Ishikawa (cell line): ENCODE measurements at regions not wholly inside any gene's neighbourhood (a gene's known extent, or its start where the extent isn't known, plus 50 kb on each side); places are given as distances from the start of the nearest gene placed in this dataset.

Source experiments
- CEBPB ChIP-seq: IDR thresholded peaks from 2 replicates; pipeline ENCODE4 v1.6.1; 2012
- CREB1 ChIP-seq: IDR thresholded peaks from 2 replicates; pipeline ENCODE4 v1.6.1; 2012; ENCODE audit warnings: low read depth
- EGR1 ChIP-seq: IDR thresholded peaks from 2 replicates; pipeline ENCODE4 v1.6.1; 2012
- EP300 ChIP-seq: IDR thresholded peaks from 2 replicates; pipeline ENCODE4 v1.6.1; 2012; ENCODE audit warnings: borderline replicate concordance
- FOXM1 ChIP-seq: IDR thresholded peaks from 2 replicates; pipeline ENCODE4 v1.6.1; 2012; ENCODE audit warnings: low read depth, borderline replicate concordance
- NFIC ChIP-seq: IDR thresholded peaks from 2 replicates; pipeline ENCODE4 v1.6.1; 2012
- RAD21 ChIP-seq: IDR thresholded peaks from 2 replicates; pipeline ENCODE4 v1.6.1; 2012; ENCODE audit warnings: low read depth
- TAF1 ChIP-seq: IDR thresholded peaks from 2 replicates; pipeline ENCODE4 v1.6.1; 2012; ENCODE audit warnings: low read depth, mild to moderate bottlenecking
- TCF12 ChIP-seq: IDR thresholded peaks from 2 replicates; pipeline ENCODE4 v1.6.1; 2012; ENCODE audit warnings: low read depth
- TEAD4 ChIP-seq: IDR thresholded peaks from 2 replicates; pipeline ENCODE4 v1.6.1; 2012
- YY1 ChIP-seq: IDR thresholded peaks from 2 replicates; pipeline ENCODE4 v1.6.1; 2012; ENCODE audit warnings: low read depth
- ZBTB7A ChIP-seq: IDR thresholded peaks from 2 replicates; pipeline ENCODE4 v1.6.1; 2012; ENCODE audit warnings: low read depth
- TF ChIP-seq, protein P1 (sequence below): IDR thresholded peaks from 2 replicates; pipeline ENCODE4 v1.6.1; 2012
- TF ChIP-seq, protein P2 (sequence below): IDR thresholded peaks from 2 replicates; pipeline ENCODE4 v1.6.1; 2012
- TF ChIP-seq, protein P3 (sequence below): IDR thresholded peaks from 2 replicates; pipeline ENCODE4 v1.6.1; 2012; ENCODE audit warnings: low read depth, mild to moderate bottlenecking

DNA sequence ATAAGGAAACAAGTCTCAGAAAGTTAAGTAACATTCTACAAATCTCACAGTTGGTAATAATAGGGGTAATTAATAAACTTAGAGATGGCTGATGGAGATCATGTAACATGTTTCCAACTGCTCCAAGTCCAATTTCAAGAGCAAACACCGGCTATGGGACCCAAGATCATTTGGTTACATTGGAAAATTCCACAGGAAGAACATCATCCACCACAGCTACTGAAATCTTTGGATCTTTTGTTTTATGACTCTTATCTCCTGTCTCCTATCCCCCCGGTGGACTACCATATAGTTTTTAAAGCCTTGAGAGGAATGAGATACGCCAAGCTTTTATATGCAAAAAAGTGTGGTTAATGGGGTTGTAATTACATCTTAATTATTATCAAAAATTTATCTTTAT lies 216.1 kb downstream of the WNT5A start:
- no peak for TF ChIP-seq EGR1
- TF ChIP-seq, protein P1, sequence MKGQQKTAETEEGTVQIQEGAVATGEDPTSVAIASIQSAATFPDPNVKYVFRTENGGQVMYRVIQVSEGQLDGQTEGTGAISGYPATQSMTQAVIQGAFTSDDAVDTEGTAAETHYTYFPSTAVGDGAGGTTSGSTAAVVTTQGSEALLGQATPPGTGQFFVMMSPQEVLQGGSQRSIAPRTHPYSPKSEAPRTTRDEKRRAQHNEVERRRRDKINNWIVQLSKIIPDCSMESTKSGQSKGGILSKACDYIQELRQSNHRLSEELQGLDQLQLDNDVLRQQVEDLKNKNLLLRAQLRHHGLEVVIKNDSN = no peak

DNA sequence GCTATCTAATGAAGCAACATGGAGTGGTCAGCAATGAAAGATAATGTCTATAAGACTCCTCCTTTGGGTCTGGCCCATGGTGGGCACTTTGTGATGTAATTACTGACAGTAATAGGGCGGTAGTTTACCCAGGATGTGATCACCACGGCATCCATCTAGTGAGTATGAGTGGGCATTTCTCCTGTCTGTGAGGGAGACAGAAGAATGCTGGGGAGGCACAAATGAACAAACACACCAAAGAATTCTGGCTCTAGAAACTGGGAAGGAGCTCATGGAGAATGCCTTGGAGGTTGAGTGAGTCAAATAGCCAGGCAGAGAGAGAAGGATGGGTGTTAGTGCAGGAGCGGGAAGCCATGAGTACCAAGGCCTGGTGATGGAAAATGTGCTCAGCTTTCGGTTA lies 217.5 kb downstream of the WNT5A start:
- TF ChIP-seq, protein P2, sequence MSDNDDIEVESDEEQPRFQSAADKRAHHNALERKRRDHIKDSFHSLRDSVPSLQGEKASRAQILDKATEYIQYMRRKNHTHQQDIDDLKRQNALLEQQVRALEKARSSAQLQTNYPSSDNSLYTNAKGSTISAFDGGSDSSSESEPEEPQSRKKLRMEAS = no peak
- TF ChIP-seq, protein P3, sequence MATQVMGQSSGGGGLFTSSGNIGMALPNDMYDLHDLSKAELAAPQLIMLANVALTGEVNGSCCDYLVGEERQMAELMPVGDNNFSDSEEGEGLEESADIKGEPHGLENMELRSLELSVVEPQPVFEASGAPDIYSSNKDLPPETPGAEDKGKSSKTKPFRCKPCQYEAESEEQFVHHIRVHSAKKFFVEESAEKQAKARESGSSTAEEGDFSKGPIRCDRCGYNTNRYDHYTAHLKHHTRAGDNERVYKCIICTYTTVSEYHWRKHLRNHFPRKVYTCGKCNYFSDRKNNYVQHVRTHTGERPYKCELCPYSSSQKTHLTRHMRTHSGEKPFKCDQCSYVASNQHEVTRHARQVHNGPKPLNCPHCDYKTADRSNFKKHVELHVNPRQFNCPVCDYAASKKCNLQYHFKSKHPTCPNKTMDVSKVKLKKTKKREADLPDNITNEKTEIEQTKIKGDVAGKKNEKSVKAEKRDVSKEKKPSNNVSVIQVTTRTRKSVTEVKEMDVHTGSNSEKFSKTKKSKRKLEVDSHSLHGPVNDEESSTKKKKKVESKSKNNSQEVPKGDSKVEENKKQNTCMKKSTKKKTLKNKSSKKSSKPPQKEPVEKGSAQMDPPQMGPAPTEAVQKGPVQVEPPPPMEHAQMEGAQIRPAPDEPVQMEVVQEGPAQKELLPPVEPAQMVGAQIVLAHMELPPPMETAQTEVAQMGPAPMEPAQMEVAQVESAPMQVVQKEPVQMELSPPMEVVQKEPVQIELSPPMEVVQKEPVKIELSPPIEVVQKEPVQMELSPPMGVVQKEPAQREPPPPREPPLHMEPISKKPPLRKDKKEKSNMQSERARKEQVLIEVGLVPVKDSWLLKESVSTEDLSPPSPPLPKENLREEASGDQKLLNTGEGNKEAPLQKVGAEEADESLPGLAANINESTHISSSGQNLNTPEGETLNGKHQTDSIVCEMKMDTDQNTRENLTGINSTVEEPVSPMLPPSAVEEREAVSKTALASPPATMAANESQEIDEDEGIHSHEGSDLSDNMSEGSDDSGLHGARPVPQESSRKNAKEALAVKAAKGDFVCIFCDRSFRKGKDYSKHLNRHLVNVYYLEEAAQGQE = no peak
- TF ChIP-seq TAF1 (no peak), TEAD4 (no peak), YY1 (no peak), EP300 (no peak), ZBTB7A (no peak), RAD21 (no peak), CREB1 (no peak), EGR1 (no peak), NFIC (no peak), FOXM1 (no peak), TCF12 (no peak), CEBPB (no peak)
- TF ChIP-seq, protein P1 = no peak

DNA sequence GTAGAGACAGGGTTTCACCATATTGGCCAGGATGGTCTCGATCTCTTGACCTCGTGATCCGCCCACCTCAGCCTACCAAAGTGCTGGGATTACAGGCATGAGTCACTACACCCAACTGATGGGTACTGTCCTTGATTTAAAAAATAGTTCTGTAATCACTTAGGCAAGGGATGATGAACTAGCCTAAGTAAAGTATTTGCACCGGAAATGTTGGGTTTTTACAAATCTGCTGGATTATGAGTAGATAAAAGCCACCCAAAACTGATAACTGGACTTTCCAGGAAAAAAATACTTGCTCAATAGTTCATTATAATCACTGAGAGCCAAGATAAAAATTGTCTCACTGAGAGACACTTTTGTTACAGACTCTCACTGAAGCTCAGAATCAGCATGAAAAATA lies 218.0 kb downstream of the WNT5A start:
- no peak for TF ChIP-seq ZBTB7A
- TF ChIP-seq TAF1 = no peak
- no peak for TF ChIP-seq TCF12
- no peak for TF ChIP-seq EGR1
- TF ChIP-seq, protein P1 = no peak
- no peak for TF ChIP-seq RAD21
- TF ChIP-seq YY1 = no peak
- TF ChIP-seq, protein P2 = no peak
- TF ChIP-seq FOXM1 = no peak
- TF ChIP-seq NFIC = no peak
- no peak for TF ChIP-seq CEBPB
- no peak for TF ChIP-seq CREB1

DNA sequence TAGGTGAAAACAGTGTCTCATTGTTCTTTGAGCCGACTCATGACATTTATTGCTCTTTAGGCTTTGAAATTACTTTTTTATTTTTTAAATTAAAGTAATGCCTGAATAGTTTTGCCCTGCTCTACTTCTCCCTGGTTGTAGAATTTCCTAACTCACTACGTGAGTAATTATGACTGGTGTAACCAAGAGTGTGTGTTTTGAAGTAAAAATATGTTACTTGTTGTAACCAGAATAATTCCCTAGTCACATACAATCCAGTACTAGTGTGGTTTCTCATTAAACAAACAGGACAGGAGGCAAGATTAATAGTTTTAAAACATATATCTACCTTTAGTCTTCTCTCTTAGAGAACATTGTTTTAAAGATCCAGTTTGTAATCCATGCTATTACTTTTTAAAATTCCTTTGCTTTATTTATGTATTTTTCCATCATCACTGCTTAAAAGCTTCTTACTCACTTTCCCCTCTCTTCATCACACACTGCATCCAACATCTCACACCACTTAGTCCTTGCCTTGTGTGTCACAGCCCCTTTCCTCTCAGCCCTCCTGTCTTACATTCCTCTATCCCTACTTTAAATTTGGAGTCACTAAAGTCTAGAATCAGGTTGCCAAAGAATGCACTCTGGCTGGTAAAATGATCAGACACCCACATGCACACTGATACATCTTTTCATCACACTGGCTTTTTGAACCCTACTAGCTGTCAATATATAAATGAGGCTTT lies 219.7 kb downstream of the WNT5A start:
- TF ChIP-seq TCF12 (no peak), EP300 (no peak), FOXM1 (no peak), ZBTB7A (no peak), RAD21 (no peak), TAF1 (no peak)
- TF ChIP-seq, protein P2 = no peak
- TF ChIP-seq, protein P3 = no peak

DNA sequence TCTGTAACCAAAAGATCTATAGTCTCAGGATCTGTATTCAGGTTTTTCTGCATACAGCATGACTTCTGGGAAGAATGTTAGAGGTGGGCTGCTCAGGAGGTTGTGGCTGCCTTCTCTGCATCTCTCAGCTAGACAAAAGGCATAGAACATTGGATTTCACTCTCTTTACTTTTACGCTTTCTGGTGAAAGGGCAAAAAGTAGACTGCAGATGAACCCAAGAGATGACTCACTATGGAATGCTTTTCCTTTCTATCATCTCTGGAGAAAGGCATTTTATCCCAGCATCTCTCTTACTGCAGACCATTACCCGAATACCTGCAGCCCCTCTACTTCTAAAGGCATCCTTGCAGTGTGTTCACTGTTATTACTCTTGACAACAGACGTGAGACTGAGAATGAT lies 222.2 kb downstream of the WNT5A start:
- no peak for TF ChIP-seq ZBTB7A
- TF ChIP-seq EP300 = no peak
- TF ChIP-seq FOXM1 = no peak
- TF ChIP-seq CEBPB = no peak
- TF ChIP-seq, protein P1 = no peak
- TF ChIP-seq EGR1 = no peak
- TF ChIP-seq YY1 = no peak
- TF ChIP-seq, protein P3 = no peak
- TF ChIP-seq TEAD4 = no peak
- no peak for TF ChIP-seq CREB1
- TF ChIP-seq RAD21 = no peak
- TF ChIP-seq NFIC = no peak
- no peak for TF ChIP-seq TCF12
- TF ChIP-seq TAF1 = no peak
- TF ChIP-seq, protein P2 = no peak
